Skeletal muscle satellite cell (primary cell): ENCODE measurements at regions not wholly inside any gene's neighbourhood (a gene's known extent, or its start where the extent isn't known, plus 50 kb on each side); places are given as distances from the start of the nearest gene placed in this dataset.
"Not testable (repeated sequence)": the region's sequence is repeated elsewhere in the genome, so short reads cannot be mapped to it uniquely, and the experiment has no call there.

ENCODE experiments used
- H3K27me3 ChIP-seq: 2 replicates; pipeline ENCODE4 v1.7.0; 2013; ENCODE audit warnings: low read length; ENCODE audit not compliant: control insufficient read depth, insufficient read depth
- H3K36me3 ChIP-seq: 2 replicates; pipeline ENCODE4 v1.7.0; 2013; ENCODE audit warnings: mild to moderate bottlenecking, control low read depth, low read length; ENCODE audit not compliant: insufficient read depth
- H3K4me1 ChIP-seq: 2 replicates; pipeline ENCODE4 v1.7.0; 2013; ENCODE audit warnings: low read length; ENCODE audit not compliant: control insufficient read depth, insufficient read depth
- H3K4me2 ChIP-seq: 2 replicates; pipeline ENCODE4 v1.7.0; 2013; ENCODE audit warnings: mild to moderate bottlenecking, low read length
- H3K4me3 ChIP-seq: 2 replicates; pipeline ENCODE4 v1.7.0; 2013; ENCODE audit warnings: low read length
- H3K9ac ChIP-seq: 2 replicates; pipeline ENCODE4 v1.7.0; 2013; ENCODE audit warnings: mild to moderate bottlenecking, low read depth, low read length, moderate library complexity
- H3K9me3 ChIP-seq: replicated peaks from 2 replicates; pipeline ENCODE4 v1.7.0; 2013; ENCODE audit warnings: mild to moderate bottlenecking, control low read depth, low read length

GRCh38 chr17:72191356-72191755 is 70.5 kb downstream of the SOX9 start:
- Histone ChIP-seq H3K36me3 (no peaks in the 10 kb centered on the region), H3K4me3 (no peak overlapping the region), H3K4me1 (peaks cover 28% of the 10 kb centered on the region), H3K9ac (no peak overlapping the region), H3K27me3 (peaks cover 4% of the 10 kb centered on the region), H3K9me3 (no peaks in the 10 kb centered on the region), H3K4me2 (no peak overlapping the region)

DNA sequence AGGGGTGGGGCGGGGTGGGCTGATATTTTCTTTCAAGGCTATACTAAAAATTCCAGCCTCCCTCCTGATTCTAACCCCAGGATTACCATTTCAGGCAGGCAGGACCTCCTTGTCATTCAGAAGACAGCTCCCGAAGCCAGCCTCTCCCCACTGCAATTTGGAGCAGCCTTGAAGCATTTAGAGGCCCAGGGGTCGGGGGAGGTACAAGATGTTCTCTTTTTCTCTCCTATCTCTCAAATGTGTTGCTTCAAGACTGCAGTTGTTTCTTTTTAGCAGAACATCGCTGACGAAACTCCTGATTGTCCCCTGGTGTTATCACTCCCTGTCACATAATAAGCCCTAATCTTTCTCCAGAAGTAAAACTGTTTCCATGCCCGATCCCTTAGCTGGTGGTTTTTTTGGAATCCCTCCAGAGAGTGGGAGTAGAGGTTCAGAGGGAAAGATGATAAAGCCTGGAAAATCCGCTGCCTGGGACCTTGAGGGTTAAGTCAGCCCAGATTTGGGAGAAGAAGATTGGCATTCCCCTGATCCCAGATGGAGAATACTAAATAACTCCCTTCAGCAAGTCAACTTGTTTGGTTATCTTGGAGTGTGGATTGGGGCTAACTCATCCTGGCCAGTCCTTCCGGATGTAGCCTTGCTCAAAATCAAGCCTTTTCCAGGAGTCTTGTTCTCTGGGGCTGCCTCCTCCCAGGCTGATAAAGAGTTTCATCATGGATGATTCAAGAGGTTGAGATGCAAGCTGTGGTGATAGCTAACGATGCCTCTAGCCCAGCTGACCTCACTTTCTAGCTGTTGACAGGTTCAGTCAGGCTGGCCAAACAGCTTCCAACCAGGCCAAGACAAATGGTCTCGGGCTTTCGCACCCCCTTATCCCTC is 71.3 kb downstream of the SOX9 start:
- H3K4me3 ChIP-seq, result no peak overlapping the region
- H3K4me1 ChIP-seq, result peaks cover 28% of the 10 kb centered on the region
- no peaks in the 10 kb centered on the region for H3K36me3 ChIP-seq
- no peaks in the 10 kb centered on the region for H3K9me3 ChIP-seq
- H3K27me3 ChIP-seq, result peaks cover 4% of the 10 kb centered on the region
- no peak overlapping the region for H3K4me2 ChIP-seq
- H3K9ac ChIP-seq, result no peak overlapping the region

- Histone ChIP-seq H3K9ac (no peak overlapping the region), H3K4me2 (no peak overlapping the region), H3K4me1 (peaks cover 21% of the 10 kb centered on the region), H3K36me3 (no peaks in the 10 kb centered on the region), H3K27me3 (no peaks in the 10 kb centered on the region), H3K9me3 (no peaks in the 10 kb centered on the region), H3K4me3 (no peak overlapping the region)
Measured at GRCh38 chr17:72192800-72193192, 72.0 kb downstream of the SOX9 start.

GRCh38 chr17:72193391-72194106 is 72.7 kb downstream of the SOX9 start:
- no peak overlapping the region for H3K4me3 ChIP-seq

DNA sequence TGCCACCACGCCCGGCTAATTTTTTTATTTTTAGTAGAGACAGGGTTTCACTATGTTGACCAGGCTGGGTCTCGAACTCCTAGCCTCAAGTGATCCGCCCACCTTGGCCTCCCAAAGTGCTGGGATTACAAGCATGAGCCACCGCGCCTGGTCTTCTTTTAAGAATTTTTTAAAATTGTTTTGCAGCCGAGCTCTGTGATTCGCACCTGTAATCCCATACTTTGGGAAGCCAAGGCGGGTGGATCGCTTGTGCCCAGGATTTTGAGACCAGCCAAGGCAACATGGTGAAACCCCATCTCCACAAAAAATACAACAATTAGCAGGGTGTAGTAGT is 73.3 kb downstream of the SOX9 start:
- H3K27me3 ChIP-seq, H3K4me3 ChIP-seq, H3K36me3 ChIP-seq, H3K9me3 ChIP-seq, H3K9ac ChIP-seq, H3K4me2 ChIP-seq: not testable (repeated sequence)
- peaks cover 21% of the 10 kb centered on the region for H3K4me1 ChIP-seq

More at GRCh38 chr17:72193391-72194106, 72.7 kb downstream of the SOX9 start:
- peaks cover 21% of the 10 kb centered on the region for H3K4me1 ChIP-seq
- H3K4me2 ChIP-seq, result no peak overlapping the region
- H3K36me3 ChIP-seq, result no peaks in the 10 kb centered on the region
- no peak overlapping the region for H3K9ac ChIP-seq
- H3K27me3 ChIP-seq, result no peaks in the 10 kb centered on the region
- H3K9me3 ChIP-seq, result no peaks in the 10 kb centered on the region

DNA sequence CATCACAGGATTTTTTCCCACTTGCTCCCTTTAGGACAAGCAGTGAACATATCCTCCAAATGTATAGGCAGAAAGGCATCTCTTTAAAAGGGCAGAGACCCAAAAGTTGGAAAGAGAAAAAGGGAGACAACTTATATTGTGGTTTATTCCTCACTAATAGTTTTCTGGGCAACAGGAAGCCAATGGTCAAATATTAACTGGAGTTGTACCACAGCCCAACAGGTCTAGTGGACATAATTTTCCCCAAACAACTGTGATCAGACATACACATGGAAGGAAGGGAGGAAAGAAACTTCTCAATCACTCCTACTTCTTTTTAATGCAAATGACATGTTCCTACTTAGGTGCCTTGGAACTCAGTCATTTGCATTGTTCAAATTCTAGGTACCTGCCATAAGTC is 78.4 kb downstream of the SOX9 start:
- no peak overlapping the region for H3K9ac ChIP-seq
- no peaks in the 10 kb centered on the region for H3K9me3 ChIP-seq
- no peak overlapping the region for H3K4me2 ChIP-seq
- H3K36me3 ChIP-seq, result no peaks in the 10 kb centered on the region
- peaks cover 4% of the 10 kb centered on the region for H3K27me3 ChIP-seq
- no peak overlapping the region for H3K4me3 ChIP-seq
- no peaks in the 10 kb centered on the region for H3K4me1 ChIP-seq

DNA sequence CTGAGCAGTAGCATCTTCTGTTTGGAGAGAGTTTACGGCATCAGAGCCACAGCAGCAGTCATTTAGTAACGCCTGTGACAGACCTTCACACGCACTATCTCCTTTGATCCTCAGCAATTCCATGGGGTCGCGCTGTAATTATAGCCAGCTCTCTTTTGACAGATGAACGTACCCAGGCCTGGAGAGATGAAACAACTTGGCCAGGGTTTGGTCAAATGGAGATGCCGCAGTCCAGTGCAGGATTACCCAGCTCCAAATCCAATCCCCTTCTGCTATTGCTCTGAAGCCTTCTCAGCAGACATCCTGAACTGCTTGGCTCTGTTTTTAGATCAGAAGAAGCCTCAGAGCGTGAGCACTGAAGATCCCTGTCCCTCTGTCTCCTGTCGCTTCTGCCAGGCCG is 83.9 kb downstream of the SOX9 start:
- Histone ChIP-seq H3K4me1 (no peaks in the 10 kb centered on the region), H3K4me3 (no peak overlapping the region), H3K27me3 (peaks cover 42% of the 10 kb centered on the region)

DNA sequence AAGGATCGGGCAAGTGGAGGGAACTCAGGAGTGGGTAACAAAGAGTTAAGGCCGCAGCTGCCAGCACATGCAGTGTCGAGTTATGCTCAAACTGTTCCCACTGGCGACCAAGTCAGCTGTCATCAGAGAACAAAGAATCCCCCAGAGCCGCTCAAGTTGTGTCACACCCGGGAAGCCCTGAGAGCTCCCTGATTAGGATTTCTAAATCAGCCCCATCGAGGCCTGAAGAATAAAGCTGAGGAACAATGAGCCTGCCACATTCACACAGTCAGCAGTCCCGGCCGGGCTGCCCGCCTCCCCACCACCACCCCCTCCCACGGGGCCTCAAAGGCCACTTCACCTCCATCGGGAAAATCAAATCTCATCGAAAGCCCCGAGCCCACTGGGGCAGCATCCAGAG is 84.5 kb downstream of the SOX9 start:
- no peaks in the 10 kb centered on the region for H3K36me3 ChIP-seq
- H3K4me3 ChIP-seq, result no peak overlapping the region
- H3K27me3 ChIP-seq, result peaks cover 39% of the 10 kb centered on the region
- H3K9me3 ChIP-seq, result no peaks in the 10 kb centered on the region
- no peak overlapping the region for H3K4me2 ChIP-seq
- no peaks in the 10 kb centered on the region for H3K4me1 ChIP-seq
- no peak overlapping the region for H3K9ac ChIP-seq

More for the DNA sequence above, 83.9 kb downstream of the SOX9 start:
- Histone ChIP-seq H3K9me3 (no peaks in the 10 kb centered on the region), H3K4me2 (no peak overlapping the region), H3K9ac (no peak overlapping the region), H3K36me3 (no peaks in the 10 kb centered on the region)

DNA sequence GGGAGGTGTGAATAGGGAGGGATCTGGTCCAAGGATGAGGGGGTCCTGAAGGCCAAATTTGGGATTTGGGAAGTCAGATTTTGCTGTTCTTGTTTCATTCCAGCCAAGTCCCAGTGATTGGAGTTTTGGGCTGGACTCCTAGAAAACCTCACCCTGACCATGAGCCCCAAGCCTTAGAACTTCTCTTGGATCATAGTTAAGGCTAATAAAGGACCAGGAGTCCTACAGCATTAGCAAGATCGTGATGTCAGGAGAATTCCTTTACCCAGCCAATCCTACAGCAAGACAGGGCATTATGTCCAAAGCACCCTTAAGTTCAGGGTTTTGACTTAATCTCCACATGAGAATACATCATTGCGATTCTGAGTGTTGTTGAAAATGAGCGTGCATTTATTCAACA is 85.0 kb downstream of the SOX9 start:
- no peaks in the 10 kb centered on the region for H3K4me1 ChIP-seq
- H3K27me3 ChIP-seq, result peaks cover 39% of the 10 kb centered on the region

GRCh38 chr17:72206376-72206775 is 85.6 kb downstream of the SOX9 start:
- Histone ChIP-seq H3K36me3 (no peaks in the 10 kb centered on the region), H3K27me3 (peaks cover 39% of the 10 kb centered on the region), H3K4me2 (no peak overlapping the region), H3K4me3 (no peak overlapping the region), H3K4me1 (no peaks in the 10 kb centered on the region), H3K9me3 (no peaks in the 10 kb centered on the region), H3K9ac (no peak overlapping the region)

More for the DNA sequence above, 85.0 kb downstream of the SOX9 start:
- no peaks in the 10 kb centered on the region for H3K36me3 ChIP-seq
- H3K9ac ChIP-seq, result no peak overlapping the region
- H3K9me3 ChIP-seq, result no peaks in the 10 kb centered on the region
- H3K4me3 ChIP-seq, result no peak overlapping the region
- no peak overlapping the region for H3K4me2 ChIP-seq

- Histone ChIP-seq H3K4me2 (no peak overlapping the region), H3K4me3 (no peak overlapping the region), H3K36me3 (no peaks in the 10 kb centered on the region), H3K9ac (no peak overlapping the region), H3K27me3 (peaks cover 46% of the 10 kb centered on the region), H3K4me1 (no peaks in the 10 kb centered on the region), H3K9me3 (no peaks in the 10 kb centered on the region)
Measured at GRCh38 chr17:72208832-72209231, 88.0 kb downstream of the SOX9 start.

DNA sequence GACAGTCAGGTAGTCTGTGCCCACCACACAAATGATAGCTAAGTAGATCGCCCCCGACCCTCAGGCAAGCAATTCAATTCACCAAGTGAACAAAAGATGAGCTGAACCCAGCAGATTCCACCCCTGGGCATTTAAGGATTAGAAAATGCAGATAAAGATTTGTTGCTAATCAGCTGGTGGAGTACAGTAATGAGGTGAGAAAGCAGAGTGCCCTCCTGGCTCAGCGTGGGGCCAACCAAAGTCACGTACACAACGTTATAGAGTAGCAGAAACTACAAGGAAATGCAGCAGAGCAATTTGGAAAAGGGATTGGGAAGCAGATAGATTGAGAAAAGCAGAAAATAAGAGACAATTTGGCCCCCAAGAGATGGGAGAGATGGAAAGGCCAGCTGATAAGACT is 91.2 kb downstream of the SOX9 start:
- Histone ChIP-seq H3K9ac (no peak overlapping the region), H3K27me3 (peaks cover 30% of the 10 kb centered on the region), H3K36me3 (no peaks in the 10 kb centered on the region), H3K9me3 (no peaks in the 10 kb centered on the region), H3K4me3 (no peak overlapping the region), H3K4me1 (no peaks in the 10 kb centered on the region), H3K4me2 (no peak overlapping the region)
